PC-9 (cell line): ENCODE measurements at regions not wholly inside any gene's neighbourhood (a gene's known extent, or its start where the extent isn't known, plus 50 kb on each side); places are given as distances from the start of the nearest gene placed in this dataset.

ENCODE experiments used
- BruUV-seq: library from RNA; stranded (reverse); fragments of 400-500 nt; replicated peaks from 2 replicates; lab custom pipeline; 2021; lab: Mats Ljungman, UMichigan
- CTCF ChIA-PET: fragments of 300-600 bp; sonication (Branson Sonifier 250); formaldehyde crosslinking; loops from one replicate; lab custom pipeline; 2022; ENCODE audit warnings: antibody characterized with exemption; lab: Charles Lee
- POLR2A ChIA-PET: fragments of 300-600 bp; sonication (Branson Sonifier 250); formaldehyde crosslinking; loops from one replicate; lab custom pipeline; 2022; ENCODE audit warnings: antibody characterized with exemption; ENCODE audit not compliant: unreplicated experiment; lab: Charles Lee
- DNase-seq, 2 experiments: peaks; one replicate each; pipeline versions ENCODE4 v3.0.0 to v3.0.0-alpha.2; 2015 to 2022; ENCODE audit warnings: mixed read lengths in 1 of 2
- H2AFZ ChIP-seq: fragments of 200-600 bp; sonication (generic); 2 replicates; pipeline ENCODE4 v1.8.1; 2017; ENCODE audit warnings: antibody characterized with exemption
- H3F3A ChIP-seq: fragments of 200-600 bp; sonication (generic); 2 replicates; pipeline ENCODE4 v1.8.1; 2017; ENCODE audit warnings: antibody characterized with exemption, mild to moderate bottlenecking, low read depth; ENCODE audit not compliant: insufficient read depth
- H3K27ac ChIP-seq: fragments of 200-600 bp; sonication (generic); 2 replicates; pipeline ENCODE4 v1.6.1; 2016; ENCODE audit warnings: mixed run types
- H3K27me3 ChIP-seq: fragments of 200-600 bp; sonication (generic); 2 replicates; pipeline ENCODE4 v1.6.1; 2016; ENCODE audit warnings: low read depth, mixed run types; ENCODE audit not compliant: insufficient read depth
- H3K36me3 ChIP-seq: fragments of 200-600 bp; sonication (generic); 2 replicates; pipeline ENCODE4 v1.6.1; 2016; ENCODE audit warnings: low read depth, mixed run types
- H3K4me1 ChIP-seq: fragments of 200-600 bp; sonication (generic); replicated peaks from 2 replicates; pipeline ENCODE4 v1.6.1; 2016; ENCODE audit warnings: mixed run types; ENCODE audit not compliant: insufficient read depth
- H3K4me2 ChIP-seq: fragments of 200-600 bp; sonication (generic); 2 replicates; pipeline ENCODE4 v1.6.1; 2017; ENCODE audit warnings: mixed run types
- H3K4me3 ChIP-seq: fragments of 200-600 bp; sonication (generic); 2 replicates; pipeline ENCODE4 v1.6.1; 2016; ENCODE audit warnings: mixed run types
- H3K79me2 ChIP-seq: fragments of 200-600 bp; sonication (generic); 2 replicates; pipeline ENCODE4 v1.6.1; 2017; ENCODE audit warnings: low read depth, mixed run types
- H3K9me2 ChIP-seq: fragments of 200-600 bp; sonication (generic); 2 replicates; pipeline ENCODE4 v1.8.1; 2017; ENCODE audit warnings: mild to moderate bottlenecking; ENCODE audit not compliant: insufficient read depth
- H3K9me3 ChIP-seq: fragments of 200-600 bp; sonication (generic); 2 replicates; pipeline ENCODE4 v1.8.1; 2016; ENCODE audit warnings: low read depth; ENCODE audit not compliant: insufficient read depth
- H4K20me1 ChIP-seq: fragments of 200-600 bp; sonication (generic); 2 replicates; pipeline ENCODE4 v1.8.1; 2017; ENCODE audit not compliant: insufficient read depth
- EZH2 ChIP-seq: fragments of 200-600 bp; sonication (generic); IDR thresholded peaks from 2 replicates; pipeline ENCODE4 v1.8.0; 2017; ENCODE audit warnings: antibody characterized with exemption, low read depth
- intact Hi-C: fragments of 100-400 bp; cut with micrococcal nuclease; formaldehyde crosslinking; loops from one replicate; pipeline ENCODE4 v1.10.0; 2022; ENCODE audit not compliant: unreplicated experiment
- TF ChIP-seq, protein P1 (sequence below): fragments of 200-600 bp; sonication (generic); conservative IDR thresholded peaks from 2 replicates; pipeline ENCODE4 v1.6.1; 2017; ENCODE audit warnings: mixed run types, antibody characterized with exemption, mild to moderate bottlenecking, moderate library complexity

DNA sequence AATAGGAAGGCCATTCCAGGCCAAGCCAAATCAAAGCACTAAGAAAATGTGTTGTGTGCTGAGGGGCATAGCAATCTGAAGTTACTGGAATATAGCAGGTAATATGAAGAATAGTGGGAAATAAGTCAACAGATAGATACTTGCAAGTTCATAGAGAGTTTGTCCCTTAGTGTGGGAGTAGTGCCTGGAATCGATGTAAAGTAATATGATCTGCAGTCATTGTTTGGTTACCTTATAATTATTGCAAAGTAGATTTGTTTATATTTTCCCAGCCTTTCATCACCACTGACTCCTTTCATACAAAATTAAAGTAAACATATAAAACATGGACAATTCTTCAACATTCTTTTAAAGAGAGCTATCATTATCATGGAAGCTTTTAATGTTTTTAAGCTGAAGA is 420.9 kb upstream of the NECTIN3 start:
- no peaks in the 10 kb centered on the region for H3F3A ChIP-seq
- POLR2A ChIA-PET, result no interaction called here
- intact Hi-C loops, result no loop called here
- TF ChIP-seq, protein P1, sequence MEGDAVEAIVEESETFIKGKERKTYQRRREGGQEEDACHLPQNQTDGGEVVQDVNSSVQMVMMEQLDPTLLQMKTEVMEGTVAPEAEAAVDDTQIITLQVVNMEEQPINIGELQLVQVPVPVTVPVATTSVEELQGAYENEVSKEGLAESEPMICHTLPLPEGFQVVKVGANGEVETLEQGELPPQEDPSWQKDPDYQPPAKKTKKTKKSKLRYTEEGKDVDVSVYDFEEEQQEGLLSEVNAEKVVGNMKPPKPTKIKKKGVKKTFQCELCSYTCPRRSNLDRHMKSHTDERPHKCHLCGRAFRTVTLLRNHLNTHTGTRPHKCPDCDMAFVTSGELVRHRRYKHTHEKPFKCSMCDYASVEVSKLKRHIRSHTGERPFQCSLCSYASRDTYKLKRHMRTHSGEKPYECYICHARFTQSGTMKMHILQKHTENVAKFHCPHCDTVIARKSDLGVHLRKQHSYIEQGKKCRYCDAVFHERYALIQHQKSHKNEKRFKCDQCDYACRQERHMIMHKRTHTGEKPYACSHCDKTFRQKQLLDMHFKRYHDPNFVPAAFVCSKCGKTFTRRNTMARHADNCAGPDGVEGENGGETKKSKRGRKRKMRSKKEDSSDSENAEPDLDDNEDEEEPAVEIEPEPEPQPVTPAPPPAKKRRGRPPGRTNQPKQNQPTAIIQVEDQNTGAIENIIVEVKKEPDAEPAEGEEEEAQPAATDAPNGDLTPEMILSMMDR, result no peak
- TF ChIP-seq EZH2, result no peak
- no peaks in the 10 kb centered on the region for H3K4me1 ChIP-seq
- H3K79me2 ChIP-seq, result no peaks in the 10 kb centered on the region
- no peak overlapping the region for H3K27ac ChIP-seq
- no TSS peak for BruUV-seq
- DNase-seq, result no peak
- H3K27me3 ChIP-seq, result no peaks in the 10 kb centered on the region
- H3K9me3 ChIP-seq, result 0 out of 2 replicates have a peak, but pooled peaks cover 4% of the 10 kb centered on the region
- H3K9me2 ChIP-seq, result 0 out of 2 replicates have a peak, but pooled peaks cover 4% of the 10 kb centered on the region
- H3K36me3 ChIP-seq, result no peaks in the 10 kb centered on the region
- CTCF ChIA-PET, result no interaction called here
- H3K4me2 ChIP-seq, result no peak overlapping the region
- no peak overlapping the region for H2AFZ ChIP-seq
- no peak overlapping the region for H3K4me3 ChIP-seq
- no peaks in the 10 kb centered on the region for H4K20me1 ChIP-seq

DNA sequence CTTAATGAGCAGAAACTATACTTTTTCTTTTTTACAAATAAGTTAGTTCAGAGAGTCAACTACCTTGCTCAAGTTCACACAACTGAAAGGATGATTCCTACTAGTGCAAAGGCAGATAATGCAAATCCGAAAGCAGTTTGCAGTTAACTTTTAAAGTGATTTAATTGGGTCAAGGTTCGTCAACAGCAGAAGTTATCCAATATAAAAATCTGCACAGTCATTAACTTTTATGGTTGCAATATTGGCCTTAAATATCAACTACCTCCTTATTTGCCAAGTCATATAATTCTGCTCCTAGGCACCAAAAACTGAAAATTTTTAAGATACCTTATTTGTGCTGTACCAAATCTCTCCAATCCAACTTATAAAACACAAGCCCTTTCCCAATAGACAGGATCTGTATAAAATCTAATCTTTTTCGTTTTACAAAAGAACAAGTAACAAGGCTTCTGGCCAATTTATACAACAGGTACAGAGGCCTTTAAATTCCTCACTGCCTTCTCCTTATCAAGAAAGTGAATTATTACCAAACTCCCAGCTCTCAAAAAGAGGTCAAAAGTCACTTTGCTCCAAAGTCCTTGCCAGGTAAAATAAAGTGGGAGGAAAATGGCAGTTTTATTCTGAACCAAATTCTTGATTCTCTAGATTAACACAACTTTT is 416.6 kb upstream of the NECTIN3 start:
- no TSS peak for BruUV-seq
- H3K9me2 ChIP-seq, result 0 out of 2 replicates have a peak, but pooled peaks cover 4% of the 10 kb centered on the region
- no peak for TF ChIP-seq EZH2
- TF ChIP-seq, protein P1, result no peak
- H3K4me3 ChIP-seq, result no peak overlapping the region
- H3K9me3 ChIP-seq, result 0 out of 2 replicates have a peak, but pooled peaks cover 4% of the 10 kb centered on the region
- intact Hi-C loops, result no loop called here
- no peaks in the 10 kb centered on the region for H3K4me1 ChIP-seq
- CTCF ChIA-PET, result no interaction called here
- no peaks in the 10 kb centered on the region for H3K79me2 ChIP-seq
- no peak for DNase-seq
- no peaks in the 10 kb centered on the region for H3K36me3 ChIP-seq
- H3F3A ChIP-seq, result no peaks in the 10 kb centered on the region
- H3K27me3 ChIP-seq, result no peaks in the 10 kb centered on the region
- no peak overlapping the region for H3K27ac ChIP-seq
- no peak overlapping the region for H2AFZ ChIP-seq
- no peaks in the 10 kb centered on the region for H4K20me1 ChIP-seq
- POLR2A ChIA-PET, result no interaction called here
- no peak overlapping the region for H3K4me2 ChIP-seq

DNA sequence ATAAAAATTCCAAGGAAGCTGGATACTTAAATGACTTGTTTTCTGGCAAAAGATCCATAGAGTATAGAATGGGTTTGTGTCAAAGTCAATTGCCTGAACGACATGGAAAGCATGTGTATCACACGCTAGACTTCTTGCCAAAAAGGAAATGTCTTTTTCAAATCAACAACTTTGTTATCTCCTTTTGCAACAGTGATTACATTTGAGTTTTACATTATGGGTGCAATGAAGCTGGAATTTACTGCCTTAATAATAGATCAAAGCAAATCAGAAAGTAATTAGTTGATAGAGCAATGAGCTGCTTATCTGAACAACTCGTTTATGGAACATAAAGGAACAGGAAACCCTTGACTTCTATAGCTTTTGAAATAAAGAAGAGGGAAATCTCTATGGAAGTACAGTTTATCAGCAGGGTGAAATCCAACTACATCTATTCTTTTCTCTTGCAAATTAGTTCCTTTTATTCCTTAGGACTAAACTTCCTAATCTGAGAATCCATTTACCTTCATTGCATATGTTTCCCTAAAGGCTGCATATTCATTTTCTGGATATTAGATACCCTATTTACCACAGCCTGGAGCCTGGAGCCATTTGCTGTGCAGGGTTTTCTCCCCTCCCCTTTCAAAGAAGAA is 415.1 kb upstream of the NECTIN3 start:
- CTCF ChIA-PET, result no interaction called here

More for the DNA sequence above, 415.1 kb upstream of the NECTIN3 start:
- Histone ChIP-seq H3K27ac (no peak overlapping the region), H3K9me3 (0 out of 2 replicates have a peak, but pooled peaks cover 4% of the 10 kb centered on the region), H2AFZ (no peak overlapping the region), H3K79me2 (no peaks in the 10 kb centered on the region), H3K4me3 (no peak overlapping the region), H3K4me2 (no peak overlapping the region), H3K27me3 (no peaks in the 10 kb centered on the region), H3K4me1 (no peaks in the 10 kb centered on the region), H3K9me2 (0 out of 2 replicates have a peak, but pooled peaks cover 4% of the 10 kb centered on the region), H3K36me3 (no peaks in the 10 kb centered on the region), H4K20me1 (no peaks in the 10 kb centered on the region), H3F3A (no peaks in the 10 kb centered on the region)
- BruUV-seq, result no TSS peak
- no peak for TF ChIP-seq EZH2
- TF ChIP-seq, protein P1, result no peak
- POLR2A ChIA-PET, result no interaction called here
- intact Hi-C loops, result no loop called here
- no peak for DNase-seq
